AG04450 (cell line): ENCODE measurements at regions not wholly inside any gene's neighbourhood (a gene's known extent, or its start where the extent isn't known, plus 50 kb on each side); places are given as distances from the start of the nearest gene placed in this dataset.
"Not testable (repeated sequence)": the region's sequence is repeated elsewhere in the genome, so short reads cannot be mapped to it uniquely, and the experiment has no call there.

ENCODE experiments used
- CTCF ChIA-PET: fragments of 300-600, 350-600 bp; formaldehyde crosslinking; extraction: SDS; loops from one replicate; lab custom pipeline; 2022; ENCODE audit warnings: antibody characterized with exemption, inconsistent platforms; lab: Charles Lee
- POLR2A ChIA-PET: fragments of 350-600 bp; formaldehyde crosslinking; extraction: SDS; loops from one replicate; lab custom pipeline; 2021; ENCODE audit warnings: antibody characterized with exemption, inconsistent platforms; lab: Yijun Ruan, JAX
- DNase-seq: peaks from one replicate; pipeline ENCODE4 v3.0.0-alpha.2; 2011; ENCODE audit warnings: low read depth, low spot score
- H3K27ac ChIP-seq: one replicate; pipeline ENCODE4 v1.5.1; 2012; ENCODE audit warnings: low read depth, low read length, control low read depth
- H3K27me3 ChIP-seq: one replicate; pipeline ENCODE4 v1.6.0; 2012; ENCODE audit warnings: low read length; ENCODE audit not compliant: control insufficient read depth, insufficient read depth
- H3K4me3 ChIP-seq: 2 replicates; pipeline ENCODE4 v1.5.1; 2011; ENCODE audit warnings: mild to moderate bottlenecking, low read depth, low read length, control low read depth
- H3K9me3 ChIP-seq: 2 replicates; pipeline ENCODE4 v1.5.1; 2012; ENCODE audit warnings: low read length; ENCODE audit not compliant: control insufficient read depth, insufficient read depth
- CTCF ChIP-seq: IDR thresholded peaks from 2 replicates; pipeline ENCODE4 v1.5.1; 2011; ENCODE audit warnings: low read depth, low read length, control low read depth, inconsistent platforms

- DNase-seq, H3K4me3 ChIP-seq, POLR2A ChIA-PET, H3K9me3 ChIP-seq, H3K27me3 ChIP-seq, CTCF ChIA-PET, H3K27ac ChIP-seq: not testable (repeated sequence)
Measured at GRCh38 chr3:185306286-185306685, 52.4 kb upstream of the EHHADH start.

GRCh38 chr3:185306847-185307246 is 53.0 kb upstream of the EHHADH start:
- CTCF ChIA-PET: no interaction called here
- DNase-seq: no peak

GRCh38 chr3:185308126-185308754 is 54.4 kb upstream of the EHHADH start:
- POLR2A ChIA-PET: no interaction called here
- no peak overlapping the region for H3K4me3 ChIP-seq

More at GRCh38 chr3:185306847-185307246, 53.0 kb upstream of the EHHADH start:
- Histone ChIP-seq H3K4me3 (no peak overlapping the region), H3K9me3 (peaks cover 3% of the 10 kb centered on the region; the same call in 1 of the 2 replicates), H3K27me3 (no peaks in the 10 kb centered on the region), H3K27ac (no peak overlapping the region)
- TF ChIP-seq CTCF: no peak
- POLR2A ChIA-PET: no interaction called here

GRCh38 chr3:185309302-185309701 is 53.6 kb upstream of the MAP3K13 start:
- no peak overlapping the region for H3K27ac ChIP-seq
- no peaks in the 10 kb centered on the region for H3K27me3 ChIP-seq
- TF ChIP-seq CTCF: no peak
- POLR2A ChIA-PET: no interaction called here
- CTCF ChIA-PET: interaction anchor here (0.7 to 1.1 kb wide), 3 partner anchors 19 to 356 kb away, joined by 3 to 8 read pairs (median 6); no protein-coding TSS in a partner anchor
- DNase-seq: no peak
- peaks cover 3% of the 10 kb centered on the region; the same call in 1 of the 2 replicates for H3K9me3 ChIP-seq
- H3K4me3 ChIP-seq: no peak overlapping the region

More at GRCh38 chr3:185308126-185308754, 54.4 kb upstream of the EHHADH start:
- DNase-seq: peak; percentile 18
- CTCF ChIA-PET: interaction anchor here (0.6 to 1.6 kb wide), 14 partner anchors 8 to 503 kb away, joined by 3 to 8 read pairs (median 4); no protein-coding TSS in a partner anchor
- Histone ChIP-seq H3K27me3 (no peaks in the 10 kb centered on the region), H3K9me3 (peaks cover 3% of the 10 kb centered on the region; the same call in 1 of the 2 replicates), H3K27ac (no peak overlapping the region)
- peak; percentile 78 for TF ChIP-seq CTCF

- POLR2A ChIA-PET: no interaction called here
- TF ChIP-seq CTCF: no peak
- no peak for DNase-seq
- Histone ChIP-seq H3K4me3 (no peak overlapping the region), H3K27ac (no peak overlapping the region), H3K9me3 (peaks cover 3% of the 10 kb centered on the region; the same call in 1 of the 2 replicates), H3K27me3 (no peaks in the 10 kb centered on the region)
- CTCF ChIA-PET: interaction anchor here (1.1 kb wide), 1 partner anchor 19 kb away, joined by 8 read pairs; no protein-coding TSS in a partner anchor
Measured at GRCh38 chr3:185309795-185310194, 53.1 kb upstream of the MAP3K13 start.
